ENCODE measurements at regions not wholly inside any gene's neighbourhood (a gene's known extent, or its start where the extent isn't known, plus 50 kb on each side); places are given as distances from the start of the nearest gene placed in this dataset.
A peak's percentile ranks its signal among the peaks of the same experiment; 100 is the strongest.
"Not testable (repeated sequence)": the region's sequence is repeated elsewhere in the genome, so short reads cannot be mapped to it uniquely, and the experiment has no call there.

DNA sequence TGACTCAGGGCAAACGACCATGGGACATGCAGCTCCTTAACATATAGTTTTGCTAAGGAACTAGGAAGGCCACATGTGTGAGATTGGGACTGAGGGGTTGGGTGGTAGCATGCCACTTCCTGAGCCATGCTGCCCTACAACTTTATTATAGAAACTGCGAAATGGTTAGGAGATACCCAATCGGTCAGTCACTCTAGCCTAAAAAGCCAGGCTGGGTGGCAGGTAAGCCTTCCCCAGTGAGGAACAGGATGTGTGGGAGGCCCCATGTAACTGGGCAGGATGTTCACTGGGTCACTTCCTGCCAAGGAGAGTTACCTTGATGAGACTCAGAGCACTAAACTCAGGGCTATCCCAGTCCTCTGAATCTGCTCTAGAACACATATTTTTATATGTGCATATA is 123.5 kb downstream of the MAP3K7 start:
- DNase-seq (ENCODE audit: low read depth, low spot score), result no peak

DNA sequence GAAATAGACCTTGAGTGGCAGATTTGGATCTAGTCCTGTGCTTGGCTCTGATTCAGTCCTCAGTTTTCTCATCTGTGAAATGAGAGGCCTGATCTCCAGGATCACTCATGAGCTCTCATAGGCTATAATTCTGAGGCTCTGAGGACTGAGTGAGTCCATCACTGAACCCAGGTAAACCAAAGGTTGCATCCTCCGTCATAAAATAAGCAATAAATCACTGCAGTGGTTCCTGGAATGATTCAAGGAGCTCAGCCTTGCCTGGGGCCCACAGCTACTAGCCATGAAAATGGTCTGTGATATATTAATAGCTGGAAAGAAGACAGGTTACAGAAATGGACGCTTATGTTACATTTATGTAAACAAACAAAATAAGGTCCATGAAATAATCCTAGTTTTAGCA is 124.8 kb downstream of the MAP3K7 start:
- DNase-seq (ENCODE audit: low read depth, low spot score), result no peak

DNA sequence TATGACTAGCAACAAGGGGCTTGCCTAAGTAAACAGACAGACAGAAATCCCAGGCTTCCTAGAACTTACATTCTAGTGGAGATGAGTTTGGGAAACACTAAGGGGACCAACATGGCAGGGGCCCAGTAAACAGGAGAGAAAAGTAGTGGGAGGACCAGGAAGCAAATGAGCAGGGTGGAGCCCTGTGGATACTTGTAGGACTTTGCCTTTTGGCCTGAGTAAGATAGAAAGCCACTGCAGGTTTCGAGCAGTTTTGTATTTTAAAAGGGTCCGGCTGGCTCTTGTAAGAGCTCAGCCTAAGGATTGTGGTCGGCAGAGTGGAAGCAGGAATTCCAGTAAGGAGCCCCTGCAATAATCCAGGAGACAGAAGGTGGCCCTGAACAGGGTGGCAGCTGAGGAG is 125.5 kb downstream of the MAP3K7 start:
- DNase-seq (ENCODE audit: low read depth, low spot score), result no peak

DNA sequence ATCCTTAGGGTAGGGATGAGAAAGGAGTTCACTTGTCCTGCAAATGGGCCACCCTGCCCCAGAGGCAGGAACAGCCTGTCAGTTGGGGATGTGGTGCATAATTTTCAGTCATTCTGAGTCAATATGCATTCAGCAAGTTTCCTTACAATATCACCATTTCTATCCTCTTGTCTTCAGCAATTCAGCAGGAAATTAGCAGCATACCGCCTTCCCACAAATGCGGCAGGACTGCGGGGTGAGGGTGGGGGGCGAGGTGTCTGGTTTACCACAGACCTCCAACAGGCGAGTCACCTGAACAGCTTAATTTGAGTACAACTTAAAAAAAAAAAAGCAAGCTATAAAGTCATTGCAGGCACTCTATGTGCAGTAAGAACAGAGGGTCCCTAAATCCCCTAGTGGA is 126.8 kb downstream of the MAP3K7 start:
- DNase-seq (ENCODE audit: low read depth, low spot score), result no peak

DNA sequence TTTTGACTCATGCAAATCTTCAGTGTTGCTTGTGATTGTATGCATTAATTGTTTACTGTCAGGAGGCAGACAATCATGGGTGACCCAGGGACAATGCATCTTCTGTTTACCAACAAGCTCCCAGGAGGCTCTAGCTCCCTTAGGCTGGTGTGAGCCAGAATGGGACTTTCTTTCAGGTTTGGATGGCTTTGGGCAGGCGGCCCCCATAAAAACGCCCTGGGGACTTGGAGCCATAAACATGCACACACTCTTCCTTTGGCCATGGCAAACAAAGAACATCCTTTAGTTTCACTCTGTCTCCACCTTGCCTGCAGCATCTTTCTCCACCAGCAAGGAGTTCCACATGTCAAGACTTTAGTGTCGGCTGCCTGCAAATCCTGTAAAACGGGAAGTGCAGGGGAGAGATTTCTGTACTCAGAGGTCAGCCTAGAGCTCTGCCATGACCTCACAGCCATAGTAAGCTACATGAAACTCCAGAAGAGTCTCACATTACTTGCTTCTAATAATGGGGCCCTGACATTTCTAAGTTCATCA is 127.6 kb downstream of the MAP3K7 start:
- no peak for DNase-seq (ENCODE audit: low read depth, low spot score)

DNA sequence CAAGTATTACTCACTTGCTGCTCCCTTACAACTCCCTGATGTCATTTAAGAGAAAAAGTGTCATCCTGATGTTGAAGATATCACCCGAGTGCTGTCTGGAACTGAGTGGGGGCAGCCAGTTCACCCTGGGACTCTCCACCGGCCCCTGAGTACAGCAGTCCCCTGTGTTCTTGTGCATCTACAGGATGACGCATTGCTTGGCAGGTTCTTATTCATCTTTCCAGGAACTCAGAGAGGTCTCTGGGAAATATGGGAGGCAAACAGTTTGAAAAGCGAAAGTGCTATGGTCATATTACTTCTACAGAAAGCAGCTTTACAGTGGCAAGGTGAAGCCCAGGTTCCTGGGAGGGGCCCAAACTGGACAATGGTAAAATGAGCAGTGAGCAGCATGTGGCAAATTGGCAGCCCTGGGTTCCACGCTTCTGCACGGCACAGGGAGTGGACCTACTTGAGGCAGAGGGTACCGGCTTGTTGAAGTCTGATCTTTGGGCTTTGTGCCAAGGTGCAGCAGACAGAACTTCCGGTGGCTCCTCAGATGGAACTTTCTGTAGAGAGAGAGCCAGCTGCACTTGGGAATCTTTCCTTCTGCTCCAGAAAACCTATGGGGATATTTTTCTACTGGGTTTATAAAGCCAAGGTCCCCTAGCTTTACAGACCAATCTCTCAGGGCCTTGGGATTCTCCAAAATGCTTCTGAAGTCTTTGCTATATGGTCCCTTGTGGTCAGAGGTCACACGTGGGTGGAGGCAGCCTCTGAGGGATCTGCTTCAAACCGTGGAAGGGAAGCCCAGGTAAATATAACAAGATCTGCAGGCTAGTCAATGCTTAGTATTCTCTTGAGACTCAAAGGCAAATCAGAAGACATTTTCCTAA is 128.3 kb downstream of the MAP3K7 start:
- DNase-seq (ENCODE audit: low read depth, low spot score), result peak; percentile 46

DNA sequence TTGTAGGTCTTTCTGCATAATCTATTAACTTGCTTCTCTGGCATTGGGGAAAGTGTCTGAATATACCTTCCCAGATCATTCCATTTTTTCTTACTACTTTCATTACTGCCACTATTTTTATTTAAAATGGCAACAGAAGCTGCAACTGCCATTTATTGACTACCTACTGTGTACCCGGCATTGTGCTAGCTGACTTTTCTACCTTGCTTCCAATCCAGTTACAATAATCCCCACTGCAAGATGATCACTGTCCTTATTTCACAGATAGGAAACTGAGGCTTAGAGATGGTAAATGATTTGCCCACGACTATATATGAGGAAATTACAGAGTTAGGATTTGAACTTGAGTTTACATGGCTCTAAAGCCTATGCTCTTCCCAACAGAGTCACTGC is 129.0 kb downstream of the MAP3K7 start:
- DNase-seq (ENCODE audit: low read depth, low spot score), result no peak

DNA sequence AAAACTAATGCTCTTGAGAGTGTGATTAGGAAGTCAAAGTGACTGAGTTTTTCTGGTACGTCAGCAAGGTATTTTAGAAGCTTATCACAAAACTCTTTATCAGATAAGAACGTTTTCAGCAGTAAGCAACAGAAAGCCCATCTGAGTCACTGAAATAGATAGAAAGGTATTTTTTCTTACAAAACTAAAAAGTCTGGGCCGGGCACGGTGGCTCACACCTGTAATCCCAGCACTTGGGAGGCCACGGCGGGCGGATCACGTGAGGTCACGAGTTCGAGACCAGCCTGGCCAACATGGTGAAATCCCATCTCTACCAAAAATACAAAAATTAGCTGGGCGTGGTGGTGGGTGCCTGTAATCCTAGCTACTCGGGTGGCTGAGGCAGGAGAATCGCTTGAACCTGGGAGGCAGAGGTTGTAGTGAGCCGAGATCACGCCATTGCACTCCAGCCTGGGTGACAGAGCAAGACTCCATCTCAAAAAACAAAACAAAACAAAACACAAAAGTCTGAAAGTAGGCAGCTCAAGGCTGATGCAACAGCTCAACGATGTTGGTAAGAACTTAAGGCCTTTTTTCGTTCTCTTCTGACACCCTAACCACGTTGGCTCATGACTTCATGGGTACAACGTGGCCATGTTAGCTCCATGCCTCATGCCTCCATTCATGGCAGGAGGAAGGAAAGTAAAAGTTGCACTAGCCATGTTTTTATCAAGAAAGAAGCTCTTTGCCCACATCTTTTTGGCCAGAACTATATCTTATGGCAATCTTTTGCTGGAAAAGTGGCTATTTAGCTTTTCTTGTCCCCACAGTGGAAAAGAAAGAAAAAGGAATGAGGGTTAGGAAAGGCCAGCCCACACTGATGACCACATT is 129.6 kb downstream of the MAP3K7 start:
- not testable (repeated sequence) for DNase-seq (ENCODE audit: low read depth, low spot score)

DNA sequence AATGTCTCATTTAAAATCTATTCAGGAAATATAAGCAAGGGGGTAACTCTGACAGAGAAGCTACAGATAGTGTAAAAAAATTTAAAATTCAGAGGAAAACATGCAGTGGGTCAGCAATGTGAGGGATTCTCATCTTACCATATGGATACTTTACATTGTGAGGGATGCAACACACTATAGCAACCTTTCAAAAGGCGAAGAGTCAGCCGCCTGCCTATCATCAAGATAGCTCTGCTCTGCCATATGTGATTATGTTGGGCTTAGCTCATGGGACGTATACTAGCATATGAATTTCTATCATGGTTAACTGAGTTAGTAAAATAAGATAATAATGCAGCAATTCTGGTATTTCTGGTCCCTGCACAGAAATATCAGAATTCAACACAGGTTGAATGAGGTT is 130.9 kb downstream of the MAP3K7 start:
- no peak for DNase-seq (ENCODE audit: low read depth, low spot score)

DNA sequence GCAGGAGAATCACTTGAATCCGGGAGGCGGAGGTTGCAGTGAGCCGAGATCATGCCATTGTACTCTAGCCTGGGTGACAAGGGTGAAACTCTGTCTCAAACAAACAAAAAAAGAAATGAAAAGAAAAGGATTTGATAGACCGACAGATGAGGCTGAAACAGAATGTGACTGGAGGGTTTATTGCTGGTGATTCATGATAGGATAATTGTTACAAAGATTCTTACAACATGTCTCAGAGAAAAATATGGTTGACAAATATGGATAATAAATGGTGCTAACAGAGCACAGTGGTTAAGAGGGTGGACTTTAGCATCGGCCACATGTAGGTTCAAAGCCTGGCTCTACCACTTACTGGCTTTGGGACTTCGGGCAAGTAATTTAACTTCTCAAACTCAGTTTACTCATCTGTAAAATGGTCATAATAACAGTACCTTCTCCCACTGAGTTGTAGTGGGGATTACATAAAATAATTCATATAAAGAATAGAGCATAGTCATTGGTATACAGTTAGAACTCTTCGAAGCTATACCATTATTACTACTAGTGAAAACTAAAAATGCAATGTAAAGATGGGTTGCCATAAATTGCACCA is 131.9 kb downstream of the MAP3K7 start:
- no peak for DNase-seq (ENCODE audit: low read depth, low spot score)

DNA sequence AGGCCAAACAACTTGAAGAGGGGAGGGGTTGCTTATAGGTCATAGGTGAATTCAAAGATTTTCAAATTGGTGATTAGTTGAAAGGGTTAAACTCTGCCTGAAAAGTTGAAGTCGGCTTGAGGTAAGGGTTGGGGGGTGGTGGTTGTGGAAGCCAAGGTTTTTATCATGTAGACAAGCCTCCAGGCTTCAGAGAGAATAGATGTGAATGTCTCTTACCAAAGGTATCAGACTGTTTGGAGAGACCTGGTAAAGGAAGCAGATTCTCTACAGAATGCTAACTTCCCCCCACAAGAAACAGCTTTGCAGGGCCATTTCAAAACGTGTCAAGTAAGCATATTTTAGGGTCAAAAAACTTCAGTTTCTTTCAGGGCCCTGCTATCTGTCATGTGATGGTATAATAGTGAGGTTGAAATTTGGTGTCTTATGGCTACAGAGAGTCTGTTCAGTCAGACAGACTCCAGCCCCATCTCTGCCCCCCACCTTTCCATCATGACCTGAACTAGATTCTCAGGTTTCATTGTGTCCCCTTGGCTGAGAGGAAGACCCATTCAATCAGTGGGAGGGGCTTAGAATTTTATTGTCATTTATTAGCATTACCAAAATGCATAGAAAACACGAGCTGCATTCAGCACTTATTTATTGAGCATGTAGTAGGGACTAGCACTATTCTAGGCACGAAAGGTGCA is 136.5 kb downstream of the MAP3K7 start:
- no peak for DNase-seq (ENCODE audit: low read depth, low spot score)

DNA sequence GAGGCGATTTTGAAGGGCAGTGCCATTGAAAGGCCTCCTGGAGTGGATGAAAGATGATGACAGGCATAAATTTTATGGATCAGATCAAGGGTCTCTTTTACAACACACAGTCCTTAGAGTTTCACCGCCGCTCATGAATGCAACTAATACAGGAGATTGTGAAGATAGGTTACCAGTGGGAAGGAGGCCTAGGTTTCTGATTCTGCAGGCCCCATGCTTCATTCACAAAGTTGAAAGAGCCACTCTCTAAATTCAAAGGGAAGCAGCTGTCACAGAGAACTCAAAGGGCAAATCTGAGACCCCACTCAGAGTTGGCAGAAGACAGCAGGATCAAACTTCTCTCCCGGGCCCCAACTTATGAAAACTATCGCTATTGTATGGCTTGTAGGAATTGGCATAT is 137.6 kb downstream of the MAP3K7 start:
- DNase-seq (ENCODE audit: low read depth, low spot score), result no peak

DNA sequence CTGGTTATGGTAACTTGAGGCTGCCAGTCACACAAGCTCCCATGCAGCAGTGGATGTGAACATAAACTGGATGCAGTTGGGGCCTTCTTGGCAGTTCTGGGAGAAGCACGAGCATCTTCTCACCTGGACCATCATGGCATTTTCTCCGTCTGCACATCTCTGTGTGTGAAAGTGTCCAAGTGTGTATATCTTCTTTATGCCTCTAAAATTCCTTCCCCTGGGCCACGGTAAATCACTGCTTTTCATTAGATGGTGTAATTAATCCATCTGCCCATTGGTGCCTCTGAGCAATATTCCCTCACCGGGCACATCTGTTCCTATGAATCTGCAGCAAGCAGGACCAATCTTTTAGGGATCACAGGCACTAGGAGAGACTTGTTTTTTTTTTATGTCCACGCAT is 138.0 kb downstream of the MAP3K7 start:
- DNase-seq (ENCODE audit: low read depth, low spot score), result no peak

DNA sequence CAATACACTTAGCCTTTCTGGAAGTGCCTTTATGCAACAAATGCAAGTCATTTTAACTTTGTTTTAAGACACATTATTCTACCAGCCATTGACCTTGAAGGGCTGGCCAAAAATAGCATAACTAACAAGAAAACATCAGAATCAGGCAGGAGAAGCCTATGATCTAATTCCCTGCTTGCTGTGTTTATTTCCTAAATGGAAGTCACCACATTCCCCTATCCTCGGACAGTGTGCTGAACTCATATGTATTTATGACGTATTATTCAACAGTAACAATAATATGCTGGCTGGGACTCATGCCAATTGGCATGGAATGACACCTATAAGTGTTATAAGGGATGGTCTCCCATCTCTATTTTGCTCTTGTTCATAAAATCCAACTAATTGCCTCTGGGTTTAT is 140.7 kb downstream of the MAP3K7 start:
- no peak for DNase-seq (ENCODE audit: low read depth, low spot score)

DNA sequence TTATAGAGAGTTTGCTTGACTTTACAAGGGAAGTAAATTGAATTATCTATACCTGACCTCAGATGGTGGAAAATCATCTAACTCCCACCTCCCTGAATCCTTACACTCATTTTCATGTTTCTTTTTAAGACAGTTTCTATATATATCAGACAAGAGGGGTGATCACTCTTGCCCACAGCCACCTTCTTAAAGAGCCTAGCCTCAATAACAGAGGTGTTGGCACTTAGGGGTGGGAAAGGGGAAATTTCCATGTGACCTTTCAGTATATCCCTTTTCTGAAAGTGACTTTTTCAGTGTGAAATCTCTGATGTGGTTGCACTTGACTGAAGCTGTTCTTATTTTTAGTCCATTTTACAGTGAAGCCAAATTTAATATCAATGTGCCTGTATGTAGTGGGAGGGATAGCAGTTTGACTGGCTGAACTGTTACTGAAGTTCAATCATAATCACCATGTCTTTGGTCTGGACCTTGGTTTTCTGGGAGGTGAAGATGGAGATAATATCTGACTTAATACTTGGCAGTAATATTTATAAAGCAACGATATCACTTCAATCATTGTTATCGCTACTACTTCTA is 141.3 kb downstream of the MAP3K7 start:
- DNase-seq (ENCODE audit: low read depth, low spot score), result no peak

DNA sequence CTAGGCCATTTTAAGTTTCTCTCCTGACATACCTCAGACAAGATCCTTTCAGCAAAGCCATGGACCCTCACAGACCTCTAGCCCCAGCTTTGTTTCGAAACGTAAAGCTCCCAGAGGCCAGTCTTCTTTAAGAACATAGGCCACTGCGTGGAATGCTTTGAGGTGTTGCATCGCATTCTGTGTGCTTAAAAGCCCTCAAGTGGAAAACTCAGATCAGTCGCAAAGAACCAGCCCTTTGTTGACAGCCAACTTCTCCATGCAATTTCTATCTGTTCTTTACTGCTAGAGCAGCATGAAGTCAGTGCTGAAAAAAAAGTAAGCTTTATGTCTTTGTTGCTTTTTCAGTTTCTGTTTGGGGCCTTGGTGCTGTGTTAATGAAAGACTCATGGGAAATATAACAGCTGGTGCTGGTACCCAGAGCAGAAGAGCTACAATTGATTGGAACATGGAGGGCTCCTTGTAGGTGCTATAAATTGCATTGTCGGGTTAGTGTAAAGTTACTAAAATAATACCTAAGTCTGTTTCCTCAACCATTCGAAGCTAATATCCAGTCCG is 142.6 kb downstream of the MAP3K7 start:
- DNase-seq (ENCODE audit: low read depth, low spot score), result no peak

DNA sequence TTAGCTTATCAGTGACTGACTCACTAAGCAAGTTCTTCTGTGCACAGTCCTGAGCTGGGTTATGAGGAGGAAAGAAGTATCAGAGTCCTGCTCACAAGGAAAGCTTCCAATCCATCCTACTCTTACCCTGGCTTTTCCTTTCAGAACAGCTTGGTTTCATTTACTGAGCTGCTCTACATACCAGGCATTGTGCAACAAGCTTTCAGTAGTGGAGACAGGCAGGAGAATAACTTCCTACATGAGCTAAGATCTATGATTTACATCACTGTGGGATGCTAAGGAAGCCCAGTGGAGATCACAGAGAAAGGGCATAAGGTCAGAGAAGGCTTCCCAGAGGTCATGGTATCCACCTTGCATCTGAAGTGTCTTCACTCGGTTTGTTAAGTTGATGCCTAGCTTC is 144.5 kb downstream of the MAP3K7 start:
- DNase-seq (ENCODE audit: low read depth, low spot score), result no peak

DNA sequence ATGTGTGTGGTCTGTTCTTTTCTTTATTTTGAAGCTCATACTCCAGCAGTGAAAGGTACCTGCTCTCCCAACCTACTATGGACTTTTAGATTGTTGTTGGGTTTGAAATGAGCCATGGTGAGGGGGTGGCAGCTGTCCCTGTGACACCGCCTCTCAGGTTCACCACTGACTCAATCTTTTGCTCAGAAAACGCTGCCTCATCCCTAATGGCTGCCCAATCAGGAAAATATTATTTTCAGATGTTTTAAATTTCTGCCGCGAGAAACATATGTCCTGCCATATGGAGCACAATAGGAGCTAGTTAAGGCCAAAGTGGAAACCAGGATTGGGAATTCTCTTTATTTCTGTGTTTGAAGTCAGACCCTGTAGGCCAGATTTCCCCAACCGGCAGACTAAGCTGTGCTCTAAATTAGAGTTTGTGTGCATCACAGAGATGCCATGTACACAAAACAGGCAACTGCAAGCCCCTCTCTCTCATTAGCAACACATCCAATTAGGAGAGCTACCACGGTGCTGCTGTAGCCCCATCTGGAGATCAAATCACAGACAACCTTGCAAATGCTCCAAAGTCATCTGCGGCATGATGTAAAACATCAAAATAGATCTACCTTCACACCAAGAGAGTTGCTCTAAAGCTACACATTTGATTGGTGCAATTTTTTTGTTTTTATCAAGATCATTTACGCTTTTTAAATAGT is 144.1 kb upstream of the BACH2 start:
- DNase-seq (ENCODE audit: low read depth, low spot score), result no peak

DNA sequence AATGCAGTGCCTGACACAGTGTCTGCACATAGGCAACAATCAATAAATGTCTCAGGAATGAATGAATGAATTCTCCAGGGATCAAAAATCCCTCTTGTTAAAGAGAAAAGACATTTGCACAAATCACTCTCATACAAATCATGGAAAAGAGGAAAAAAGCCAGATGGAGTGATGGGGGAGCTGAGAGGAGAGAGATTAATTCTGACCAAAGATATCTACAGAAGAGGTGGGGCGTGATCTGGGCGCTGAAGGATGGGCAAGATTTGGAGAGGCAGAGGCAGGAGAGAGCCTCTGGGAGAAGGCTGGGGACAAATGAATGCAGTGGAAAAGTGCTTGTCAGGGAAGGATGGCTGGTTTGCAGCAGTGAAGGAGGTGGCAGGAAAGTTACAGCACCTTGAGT is 142.9 kb upstream of the BACH2 start:
- DNase-seq (ENCODE audit: low read depth, low spot score), result no peak

DNA sequence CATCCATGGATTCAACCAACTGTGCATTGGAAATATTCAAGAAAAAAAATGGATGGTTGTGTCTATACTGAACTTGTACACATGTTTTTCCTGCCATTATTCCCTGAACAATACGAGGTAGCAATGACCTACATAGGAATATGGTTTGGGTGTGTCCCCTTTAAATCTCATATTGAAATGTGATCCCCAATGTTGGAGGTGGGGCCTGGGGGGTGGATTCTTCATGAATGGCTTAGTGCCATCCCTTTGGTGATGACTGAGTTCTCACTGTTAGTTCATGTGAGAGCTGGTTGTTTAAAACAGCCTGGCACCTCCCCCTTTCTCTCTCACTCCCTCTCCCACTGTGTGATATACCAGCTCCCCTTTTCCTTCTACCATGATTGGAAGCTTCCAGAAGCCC is 139.8 kb upstream of the BACH2 start:
- DNase-seq (ENCODE audit: low read depth, low spot score), result no peak

All from activated CD4-positive, CD25-positive, alpha-beta regulatory T cell treated with anti-CD3 and anti-CD28 coated beads, Interleukin-2, amount 50 U/mL, for 16 hours (primary cell).